ENCODE measurements at regions not wholly inside any gene's neighbourhood (a gene's known extent, or its start where the extent isn't known, plus 50 kb on each side); places are given as distances from the start of the nearest gene placed in this dataset.

DNA sequence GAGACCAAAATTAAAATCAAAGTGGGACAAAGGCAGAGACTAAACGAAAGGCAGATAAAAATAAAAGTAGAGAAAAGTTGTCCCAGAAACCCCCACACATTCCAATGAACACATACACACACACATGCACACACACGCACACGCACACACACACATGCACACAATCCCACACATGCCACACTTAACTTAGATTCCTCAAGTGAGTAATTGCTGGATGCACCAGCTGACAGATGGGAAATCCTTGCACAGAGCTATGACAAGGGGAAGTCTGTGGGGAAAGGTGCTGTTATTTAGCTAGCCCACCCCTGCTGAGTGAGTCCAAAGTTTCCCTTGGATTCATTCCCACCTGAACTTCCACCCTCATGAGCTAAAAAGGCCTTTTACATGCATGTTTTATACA is 233.9 kb downstream of the RAB28 start:
- DNase-seq (ENCODE audit: low spot score), result no peak

DNA sequence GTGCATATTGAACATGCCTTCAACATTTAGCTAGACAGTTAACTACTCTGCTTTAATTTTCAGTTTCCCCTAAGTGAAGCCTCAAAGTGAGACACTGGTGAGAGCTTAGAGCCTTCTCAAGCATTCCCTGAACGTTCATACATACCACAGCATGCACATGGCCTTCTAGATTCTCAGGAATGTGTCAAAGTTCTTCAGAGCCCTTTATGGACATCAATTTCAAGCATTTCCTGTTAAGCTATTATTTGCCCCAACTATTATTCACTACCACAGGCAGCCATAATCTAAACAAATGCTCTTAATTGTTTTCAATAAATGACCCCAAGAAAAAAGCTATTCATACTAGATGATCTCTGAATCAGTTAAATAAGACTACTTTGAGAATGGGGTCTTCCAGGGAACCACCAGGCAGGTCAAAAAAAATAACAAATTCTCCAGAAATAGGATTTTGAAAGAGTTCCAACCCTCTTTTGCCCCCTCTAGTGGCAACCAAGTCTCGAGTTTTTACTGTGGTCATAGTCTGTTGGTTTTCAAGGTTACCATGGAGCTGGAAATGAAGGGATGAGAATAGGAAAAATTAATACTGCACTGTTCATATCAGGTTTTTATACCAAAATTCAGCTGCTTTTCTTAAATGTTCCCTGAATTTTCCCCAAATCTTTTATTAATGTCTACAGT is 235.4 kb downstream of the RAB28 start:
- DNase-seq (ENCODE audit: low spot score), result no peak

- no peak for DNase-seq (ENCODE audit: low spot score)
Observed at GRCh38 chr4:13246107-13246506, 238.0 kb downstream of the RAB28 start.

DNA sequence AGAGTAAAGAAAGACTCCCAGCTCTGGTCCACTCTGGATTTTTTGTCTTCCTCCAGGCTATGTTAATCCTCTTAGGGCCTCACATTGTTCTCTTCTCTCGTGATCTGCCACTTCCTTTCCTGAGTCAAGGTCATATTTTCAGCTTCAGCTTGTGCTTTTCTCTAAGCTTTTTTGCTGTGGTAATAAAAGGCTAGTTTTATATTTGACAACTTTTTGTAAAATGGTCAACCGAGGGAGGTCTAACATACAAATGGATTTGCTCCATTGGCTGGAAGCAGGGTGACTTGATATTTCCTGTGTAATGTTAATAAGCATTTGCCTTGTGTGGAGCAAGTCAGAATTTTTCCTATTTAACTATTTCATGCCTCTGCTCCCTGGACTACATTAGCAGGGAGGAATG is 239.7 kb downstream of the RAB28 start:
- no peak for DNase-seq (ENCODE audit: low spot score)

- no peak for DNase-seq (ENCODE audit: low spot score)
Observed at GRCh38 chr4:13243152-13243551, 241.0 kb downstream of the RAB28 start.

DNA sequence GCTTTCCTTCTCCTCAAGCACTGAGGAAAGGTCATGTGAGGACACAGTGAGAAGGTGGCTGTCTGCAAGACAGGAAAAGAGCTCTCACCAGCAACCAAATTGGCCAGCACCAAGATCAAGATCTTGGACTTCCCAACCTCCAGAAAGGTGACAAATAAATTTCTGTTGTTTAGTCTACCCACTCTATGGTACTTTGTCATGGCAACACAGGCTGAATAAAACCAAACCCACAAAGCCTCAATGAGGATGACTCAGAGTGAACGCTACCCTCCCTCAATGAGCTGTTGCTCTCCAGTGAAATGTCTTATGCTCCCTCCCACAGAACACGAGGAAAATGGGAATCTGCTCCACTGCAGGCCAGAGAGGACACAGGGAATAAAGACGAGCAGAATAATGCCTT is 244.1 kb downstream of the RAB28 start:
- no peak for DNase-seq (ENCODE audit: low spot score)

GRCh38 chr4:13238936-13239335 is 245.2 kb downstream of the RAB28 start:
- DNase-seq (ENCODE audit: low spot score), result no peak

DNA sequence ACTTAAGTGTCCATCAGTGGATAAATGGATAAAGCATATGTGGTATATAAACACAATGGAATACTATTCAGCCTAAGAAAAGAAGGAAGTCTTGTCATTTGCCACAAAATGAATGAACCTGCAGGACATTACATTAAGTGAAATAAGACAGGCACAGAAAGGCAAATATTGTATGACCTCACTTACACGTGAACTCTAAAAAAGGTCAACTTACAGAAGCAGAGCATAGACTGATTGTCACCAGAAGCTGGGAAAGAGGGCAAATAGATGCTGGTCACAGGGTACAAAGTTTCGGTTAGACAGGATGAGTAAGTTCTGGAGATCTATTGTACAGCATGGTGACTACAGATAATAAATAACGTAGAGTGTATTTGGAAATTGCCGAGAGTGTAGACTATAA is 247.7 kb downstream of the RAB28 start:
- no peak for DNase-seq (ENCODE audit: low spot score)

GRCh38 chr4:13233755-13234154 is 250.4 kb downstream of the RAB28 start:
- no peak for DNase-seq (ENCODE audit: low spot score)

- no peak for DNase-seq (ENCODE audit: low spot score)
Observed at GRCh38 chr4:13219971-13220370, 264.2 kb downstream of the RAB28 start.

DNA sequence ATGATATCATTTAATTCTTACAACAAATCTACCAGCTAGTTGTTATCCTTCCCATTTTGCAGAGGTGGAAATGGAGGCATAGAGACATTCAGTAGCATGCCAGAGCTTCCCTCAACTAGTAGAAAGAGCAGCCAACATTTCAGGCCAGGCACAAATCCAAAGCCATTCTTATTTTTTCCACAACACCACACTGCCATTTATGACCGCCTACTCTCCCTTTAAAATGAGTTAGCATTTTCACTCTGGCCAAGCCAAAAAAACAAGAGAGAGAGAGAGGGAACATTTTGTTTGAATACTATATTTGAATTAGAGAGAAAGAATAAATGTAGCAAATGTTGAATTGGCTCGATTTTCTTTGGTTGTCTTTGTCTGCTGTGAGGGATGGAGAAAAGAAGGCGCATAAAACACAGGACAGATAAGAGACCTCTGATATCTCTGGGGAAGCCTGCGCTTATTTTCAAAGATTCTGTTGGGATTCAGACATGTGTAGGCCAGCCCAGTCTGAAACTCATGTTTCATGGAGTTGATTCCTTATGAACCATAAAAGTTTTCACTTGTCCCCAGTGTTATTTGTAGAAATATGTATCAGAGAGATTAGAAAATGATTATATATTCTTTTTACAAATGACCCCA is 265.7 kb downstream of the RAB28 start:
- peak; percentile 20 for DNase-seq (ENCODE audit: low spot score)

- no peak for DNase-seq (ENCODE audit: low spot score)
Observed at GRCh38 chr4:13215560-13215959, 268.6 kb downstream of the RAB28 start.

GRCh38 chr4:13212936-13213335 is 271.2 kb downstream of the RAB28 start:
- no peak for DNase-seq (ENCODE audit: low spot score)

DNA sequence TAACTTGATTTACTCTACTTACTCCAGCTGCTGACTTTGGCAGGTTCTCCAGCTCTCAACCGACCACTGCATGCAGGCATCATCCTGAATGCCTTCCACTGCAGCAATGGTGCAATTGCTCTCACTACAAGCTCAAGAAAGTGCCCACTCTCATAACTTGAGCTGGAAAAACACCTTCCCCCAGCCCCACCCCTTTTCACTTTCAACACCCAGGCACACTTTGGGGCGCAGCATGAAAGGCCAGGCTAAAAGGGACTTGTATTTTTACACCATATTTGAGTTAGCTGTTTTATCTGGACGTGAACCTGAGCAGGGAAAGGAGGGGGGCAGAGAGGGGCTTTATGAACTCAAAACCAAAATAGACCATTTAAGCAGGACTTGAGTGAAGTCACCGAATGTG is 274.5 kb downstream of the RAB28 start:
- no peak for DNase-seq (ENCODE audit: low spot score)

GRCh38 chr4:13208558-13209193 is 275.5 kb downstream of the RAB28 start:
- DNase-seq (ENCODE audit: low spot score), result no peak

- no peak for DNase-seq (ENCODE audit: low spot score)
Observed at GRCh38 chr4:13207226-13207625, 276.9 kb downstream of the RAB28 start.

- DNase-seq (ENCODE audit: low spot score), result no peak
Observed at GRCh38 chr4:13203101-13203500, 281.0 kb downstream of the RAB28 start.

- no peak for DNase-seq (ENCODE audit: low spot score)
Observed at GRCh38 chr4:13202701-13203100, 281.4 kb downstream of the RAB28 start.

DNA sequence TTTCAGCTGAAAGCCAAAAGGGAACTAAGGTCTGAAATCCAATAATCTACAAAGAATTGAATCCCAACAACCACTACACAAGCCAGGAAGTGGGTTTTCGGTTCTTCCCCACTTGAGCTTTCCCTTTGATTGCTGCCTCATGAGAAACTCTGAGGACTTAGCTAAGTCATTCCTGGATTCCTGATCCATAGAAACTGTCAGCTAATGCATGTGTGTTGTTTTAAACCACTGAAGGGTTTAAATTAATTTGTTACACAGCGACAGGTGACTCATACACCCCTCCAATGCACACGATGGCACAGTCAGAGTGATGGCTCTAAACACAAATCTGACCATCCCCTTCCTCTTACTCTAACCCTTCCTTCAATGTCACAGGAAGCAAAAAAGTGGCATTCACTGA is 282.9 kb downstream of the RAB28 start:
- no peak for DNase-seq (ENCODE audit: low spot score)

DNA sequence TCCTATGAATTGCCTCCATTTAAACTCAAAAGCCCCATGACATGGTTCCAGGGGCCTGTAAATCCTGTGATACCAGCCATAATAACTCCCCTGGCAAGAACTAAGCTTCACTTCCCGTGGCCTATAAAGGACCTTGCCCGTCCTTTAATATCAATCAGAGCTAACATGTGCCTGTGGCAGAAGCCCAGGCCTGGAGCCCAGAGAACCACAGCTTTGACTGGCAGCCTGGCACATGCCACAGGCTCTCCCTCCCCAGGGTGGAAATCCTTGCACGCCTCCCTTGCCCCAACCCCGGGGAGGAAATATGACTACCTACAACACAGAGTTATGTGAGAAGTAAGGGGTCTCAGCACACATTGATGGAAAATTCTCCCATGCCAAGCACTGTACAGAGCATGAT is 287.4 kb downstream of the RAB28 start:
- no peak for DNase-seq (ENCODE audit: low spot score)

DNA sequence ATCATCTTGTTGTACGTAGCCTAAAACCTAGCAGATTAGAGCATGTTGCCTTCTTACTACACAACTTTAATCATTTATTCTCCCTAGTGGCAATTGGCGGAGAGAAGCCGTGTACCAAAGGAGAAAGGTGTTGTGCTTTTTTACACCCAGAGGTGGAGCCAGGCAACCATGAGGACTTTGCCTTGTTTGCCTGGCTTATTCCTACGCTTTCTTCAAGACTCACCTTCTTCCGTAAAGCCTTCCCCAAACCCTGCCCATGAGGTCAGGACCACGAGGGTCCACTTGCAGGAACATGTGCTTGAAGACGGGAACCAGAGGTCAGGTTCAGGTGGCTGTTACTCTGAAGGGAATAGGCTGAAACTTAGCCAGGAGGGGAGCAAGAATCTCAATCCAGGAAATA is 290.5 kb downstream of the RAB28 start:
- no peak for DNase-seq (ENCODE audit: low spot score)

- no peak for DNase-seq (ENCODE audit: low spot score)
Observed at GRCh38 chr4:13190093-13190721, 293.9 kb downstream of the RAB28 start.

- DNase-seq (ENCODE audit: low spot score), result no peak
Observed at GRCh38 chr4:13184199-13184598, 299.9 kb downstream of the RAB28 start.
